Kidney glomerular epithelial cell (primary cell): ENCODE measurements at regions not wholly inside any gene's neighbourhood (a gene's known extent, or its start where the extent isn't known, plus 50 kb on each side); places are given as distances from the start of the nearest gene placed in this dataset.

Experiments
- DNase-seq: peaks from one replicate; lab custom pipeline; 2025; lab: John Stamatoyannopoulos, UW

DNA sequence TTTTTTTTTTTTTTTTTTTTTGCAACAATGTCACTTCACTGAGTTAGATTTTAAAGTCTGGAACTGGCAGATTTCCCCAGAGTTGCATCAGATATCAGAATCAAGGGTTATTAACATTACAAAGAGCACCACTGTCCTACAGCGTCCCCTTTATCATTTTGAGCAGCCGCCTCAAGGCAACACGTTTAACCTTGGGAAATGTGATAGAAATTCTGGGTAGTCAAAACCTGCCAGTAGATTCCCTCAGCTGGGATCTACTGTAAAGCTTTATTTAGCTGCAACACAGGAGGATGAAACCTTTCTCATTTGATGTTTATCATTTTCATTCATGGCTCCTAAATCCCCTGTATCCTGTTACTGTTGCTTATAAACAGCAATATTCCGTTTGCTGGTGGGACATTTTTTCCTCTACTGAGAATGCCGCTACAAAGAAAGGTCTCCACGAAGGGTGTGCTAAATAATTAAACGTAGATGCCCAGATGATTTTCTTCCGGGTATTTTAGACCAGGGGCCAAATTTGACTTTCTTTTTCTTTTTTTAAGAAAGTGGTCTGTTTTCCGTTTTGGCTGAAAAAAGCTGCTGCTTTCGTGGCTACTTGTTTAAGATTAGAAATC lies 436.1 kb upstream of the GOT2 start:
- no peak for DNase-seq

DNA sequence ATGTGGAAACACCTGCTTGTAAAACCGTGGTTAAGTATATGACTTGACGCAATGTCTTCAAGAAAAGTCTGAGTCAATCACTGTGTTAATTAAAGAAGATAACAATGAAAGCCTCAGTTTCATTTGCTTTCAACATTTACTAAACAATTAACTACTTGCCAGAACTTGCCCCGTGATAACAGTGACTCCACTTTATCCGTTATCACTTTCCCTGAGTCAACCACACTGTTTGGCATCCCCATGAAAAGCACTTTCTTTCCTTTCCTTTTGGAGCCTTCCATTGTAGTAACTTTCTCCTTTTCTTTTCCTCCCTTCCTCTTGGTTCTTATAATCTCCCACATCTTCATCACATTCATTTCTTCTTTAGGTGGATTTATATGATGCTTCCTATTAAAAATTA lies 435.1 kb upstream of the GOT2 start:
- no peak for DNase-seq

DNA sequence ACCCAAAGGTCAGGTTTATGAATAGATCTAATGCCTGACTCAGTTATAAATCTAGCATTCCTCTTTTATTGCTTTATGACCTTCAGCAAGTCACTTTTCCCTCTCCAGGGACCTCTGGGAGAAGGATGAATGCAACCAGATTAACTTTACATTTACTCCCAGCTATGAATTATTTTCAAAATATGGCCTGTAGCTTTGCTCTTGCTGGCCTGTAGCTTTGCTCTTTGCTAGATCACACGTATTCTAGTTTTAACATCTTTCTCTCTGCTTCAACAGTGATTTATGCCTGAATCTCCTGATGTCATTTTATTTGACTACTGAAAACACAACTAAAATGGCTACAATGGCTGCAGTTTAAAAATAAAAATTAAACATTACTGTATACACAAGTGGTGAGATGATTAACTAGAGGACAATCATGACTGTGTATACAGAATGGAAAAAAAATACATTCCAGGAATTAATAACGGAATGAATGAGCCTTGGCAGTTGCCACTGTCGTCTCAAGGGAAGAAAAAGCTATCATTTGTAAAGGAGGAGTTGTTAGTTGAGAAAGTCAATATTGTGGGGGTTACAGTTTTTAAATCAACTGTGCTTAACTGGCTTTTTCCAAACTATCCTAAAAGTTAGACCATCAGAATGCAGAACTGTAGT lies 434.5 kb upstream of the GOT2 start:
- DNase-seq, result no peak

DNA sequence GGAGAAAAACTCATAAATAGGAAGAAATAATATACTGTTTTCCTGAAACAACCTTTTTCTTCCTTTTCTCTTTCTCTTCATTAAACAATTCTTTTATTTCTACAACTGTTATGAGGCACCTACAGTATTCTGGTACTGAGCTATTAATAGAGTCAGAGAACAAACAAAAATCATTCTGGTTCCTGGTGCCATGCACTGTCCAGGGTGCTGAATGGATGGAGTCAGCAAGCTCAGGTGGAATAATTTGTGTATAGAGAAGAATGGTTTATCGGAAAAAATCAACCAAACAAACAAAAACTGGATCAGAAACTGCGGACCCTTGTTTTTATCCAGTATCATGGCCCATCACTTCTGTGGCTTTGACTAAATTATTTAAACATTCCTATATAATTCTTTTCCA lies 430.3 kb upstream of the GOT2 start:
- DNase-seq, result no peak

DNA sequence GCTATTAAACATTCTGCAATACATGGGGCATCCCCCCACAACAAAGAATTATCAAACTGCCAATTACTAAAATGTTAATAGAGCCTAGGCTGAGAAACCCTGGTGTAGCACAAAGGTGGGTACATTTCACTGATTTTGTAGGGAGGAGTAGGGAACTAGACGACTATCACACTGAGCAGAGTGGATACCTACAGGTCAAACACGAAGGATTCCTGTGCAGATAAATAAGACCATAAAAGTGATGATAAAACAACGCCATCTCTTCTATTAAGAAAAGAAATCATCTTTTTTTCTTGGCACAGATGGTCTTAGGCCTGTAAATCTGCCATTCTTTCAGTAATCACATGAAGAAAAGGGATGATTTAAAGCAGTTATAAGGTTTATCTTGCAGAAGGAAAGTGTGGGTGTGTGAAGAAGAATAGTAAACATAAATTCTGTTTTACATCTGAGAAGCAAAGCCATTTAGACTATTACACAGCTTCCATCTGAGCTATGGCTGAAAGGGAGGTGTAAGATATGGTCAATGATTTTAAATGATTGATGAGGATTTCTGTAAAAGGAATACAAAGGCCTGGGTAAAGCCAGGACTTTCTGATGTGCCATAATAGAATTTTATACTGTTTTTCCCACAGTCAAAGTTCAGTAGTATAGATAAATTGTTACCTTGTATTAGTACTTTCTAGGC lies 429.4 kb upstream of the GOT2 start:
- DNase-seq, result no peak

DNA sequence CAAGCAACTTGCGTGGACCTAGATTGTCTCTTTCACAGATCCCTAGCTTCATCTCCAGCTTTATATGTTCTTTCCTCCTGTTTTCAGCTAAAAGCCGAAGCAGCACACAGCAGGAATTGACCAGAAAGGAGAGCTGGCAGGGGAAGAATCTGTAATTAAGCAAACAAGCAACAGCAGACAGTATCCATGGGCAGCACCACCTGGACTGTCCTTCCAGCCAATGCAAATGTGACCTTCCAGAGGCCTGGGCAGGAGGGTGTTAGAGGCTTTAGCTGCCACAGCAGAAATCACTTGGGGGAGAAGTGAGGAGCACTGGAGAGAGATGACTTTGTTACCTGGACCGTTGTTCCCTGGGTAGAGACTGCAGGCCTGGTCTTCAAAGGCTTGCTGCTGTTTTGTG lies 427.6 kb upstream of the GOT2 start:
- DNase-seq, result no peak

DNA sequence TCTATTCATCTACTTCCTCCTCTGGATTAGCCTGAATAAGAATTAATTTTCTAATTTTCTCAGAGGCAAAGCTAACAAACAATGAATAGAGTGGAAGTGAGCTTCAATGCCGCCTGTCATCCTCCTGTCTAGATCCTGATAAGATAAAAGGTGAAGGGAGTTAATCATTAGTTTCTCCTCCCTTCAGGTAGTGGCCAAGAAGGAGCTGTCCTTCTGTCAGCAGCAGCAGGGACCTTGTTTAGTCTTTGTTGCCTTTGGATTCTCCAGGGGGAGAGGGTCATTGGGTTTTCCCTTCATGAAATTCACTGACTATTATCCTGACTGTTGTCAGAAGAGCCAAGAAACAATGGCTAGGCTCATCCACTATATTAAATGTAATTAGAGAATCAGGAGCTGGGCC lies 420.2 kb upstream of the GOT2 start:
- no peak for DNase-seq

DNA sequence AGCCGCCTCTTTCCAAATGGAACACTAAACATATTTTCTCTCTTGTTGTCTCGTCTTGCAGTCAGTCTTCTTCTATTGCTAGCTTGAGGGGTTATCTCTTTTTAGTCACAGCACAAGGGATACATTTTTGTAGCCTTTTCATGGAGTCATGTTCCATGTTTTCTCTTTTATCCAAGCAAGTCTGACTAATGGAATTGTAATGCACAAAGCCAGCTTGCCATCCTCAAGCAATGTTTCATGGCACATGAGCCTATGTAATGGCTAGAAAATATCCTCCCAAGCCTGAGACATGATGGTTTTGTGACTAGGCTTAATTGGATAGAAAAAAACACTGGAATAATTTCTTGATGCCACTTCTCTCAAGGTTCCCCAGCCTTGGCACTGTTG lies 414.6 kb upstream of the GOT2 start:
- no peak for DNase-seq

DNA sequence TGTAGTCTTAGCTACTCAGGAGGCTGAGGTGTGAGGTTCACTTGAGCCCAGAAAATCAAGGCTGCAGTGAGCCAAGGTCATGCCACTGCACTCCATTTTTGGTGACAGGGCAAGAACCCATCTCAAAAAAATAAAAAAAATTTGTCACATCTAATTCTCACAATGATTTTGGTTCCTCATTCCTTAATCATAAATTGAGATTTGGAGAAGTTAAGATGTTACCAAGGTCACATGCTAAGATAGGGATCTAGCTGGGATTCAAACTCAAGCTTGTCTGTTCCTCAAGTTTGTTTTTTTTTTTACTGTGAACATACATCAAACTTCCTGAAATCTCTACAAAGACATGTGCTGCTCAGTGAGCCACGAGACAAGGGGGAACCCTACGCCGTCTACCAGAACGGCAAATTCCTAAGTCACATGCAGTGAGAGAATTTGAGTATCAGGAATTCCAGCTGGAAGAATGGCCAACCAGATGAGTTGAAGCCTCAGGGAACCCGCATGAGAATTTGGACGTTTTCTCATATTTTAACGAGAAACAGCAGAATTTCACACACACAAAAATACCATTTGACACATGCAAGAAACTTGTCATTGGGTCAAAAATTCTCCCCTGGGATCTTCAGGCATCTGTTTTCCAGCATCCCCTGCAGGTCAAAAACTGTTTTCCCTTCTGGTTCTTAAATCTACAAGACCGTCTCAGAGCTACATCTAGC lies 414.1 kb upstream of the GOT2 start:
- DNase-seq, result no peak

DNA sequence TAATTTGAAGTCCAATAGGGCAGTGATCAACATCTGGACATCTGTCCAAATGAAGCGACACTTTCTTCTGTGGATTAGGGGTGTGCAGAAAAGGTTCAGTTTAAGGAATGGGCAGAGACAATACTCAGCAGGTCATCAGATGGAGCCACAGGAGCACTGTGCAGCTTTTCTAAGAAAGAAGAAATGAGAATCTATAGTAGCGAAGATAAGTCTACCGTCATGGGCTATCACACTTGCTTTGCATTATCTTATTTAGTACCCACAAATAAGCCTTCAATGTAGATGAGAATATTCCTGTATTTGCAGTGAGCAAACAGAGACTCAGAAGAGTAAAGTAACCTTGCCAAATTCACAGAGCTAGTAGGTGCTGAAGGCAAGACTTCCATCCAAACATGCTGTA lies 412.0 kb upstream of the GOT2 start:
- no peak for DNase-seq

DNA sequence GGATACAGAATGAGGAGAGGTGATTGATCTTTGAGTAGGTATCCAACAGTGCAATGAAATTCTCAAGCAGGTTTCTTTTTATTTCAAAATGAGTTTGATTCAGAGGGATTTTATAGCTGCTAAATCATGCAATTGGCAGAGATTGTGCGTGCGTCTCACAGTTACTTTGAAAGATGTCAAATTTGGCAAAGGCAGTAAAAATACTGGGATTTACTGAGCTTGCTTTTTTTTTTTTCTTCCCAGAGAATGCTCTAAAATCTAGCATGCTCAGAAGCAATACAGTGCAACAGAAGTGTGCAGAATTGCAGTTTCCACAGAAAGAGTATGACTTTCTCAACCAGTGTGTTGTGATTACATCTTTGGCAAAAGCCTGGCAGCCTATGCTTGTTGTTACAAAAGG lies 410.7 kb upstream of the GOT2 start:
- no peak for DNase-seq

DNA sequence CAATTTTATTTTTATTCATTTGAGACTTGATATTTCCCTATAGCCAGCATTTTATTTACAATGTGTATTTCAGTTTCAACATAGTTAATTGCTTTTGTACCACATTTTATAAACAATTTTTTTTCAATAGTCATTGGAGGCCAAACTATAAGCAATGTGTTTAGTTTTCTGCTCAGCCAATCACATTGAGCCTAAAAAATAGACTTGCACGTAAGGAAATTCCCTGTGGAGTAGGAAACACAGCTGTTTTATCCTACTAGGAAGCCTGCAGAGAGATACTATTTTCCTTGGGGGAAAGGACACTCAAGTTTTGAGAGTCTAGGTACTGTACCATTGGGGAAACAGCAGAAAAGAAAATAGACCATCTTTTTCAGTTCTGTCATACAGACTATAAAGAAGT lies 410.2 kb upstream of the GOT2 start:
- no peak for DNase-seq

DNA sequence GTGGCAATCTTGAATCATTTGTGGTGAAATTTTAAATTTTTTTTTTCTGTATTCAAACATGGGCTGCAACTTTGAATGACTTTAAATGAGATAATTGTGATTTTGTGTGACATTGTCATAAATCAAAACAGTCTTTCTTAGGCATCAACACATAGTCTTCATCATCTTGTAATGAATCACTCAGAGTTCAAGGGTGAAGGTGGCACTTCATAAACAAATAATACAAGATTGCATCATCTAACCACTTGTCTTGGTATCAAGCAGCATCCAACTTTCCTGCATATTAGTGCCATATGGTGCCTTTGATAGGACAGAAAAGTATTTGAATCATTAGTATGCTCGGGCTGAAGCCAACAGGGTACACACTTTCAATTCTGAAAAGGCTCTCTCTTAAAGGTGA lies 392.4 kb upstream of the GOT2 start:
- DNase-seq, result no peak

DNA sequence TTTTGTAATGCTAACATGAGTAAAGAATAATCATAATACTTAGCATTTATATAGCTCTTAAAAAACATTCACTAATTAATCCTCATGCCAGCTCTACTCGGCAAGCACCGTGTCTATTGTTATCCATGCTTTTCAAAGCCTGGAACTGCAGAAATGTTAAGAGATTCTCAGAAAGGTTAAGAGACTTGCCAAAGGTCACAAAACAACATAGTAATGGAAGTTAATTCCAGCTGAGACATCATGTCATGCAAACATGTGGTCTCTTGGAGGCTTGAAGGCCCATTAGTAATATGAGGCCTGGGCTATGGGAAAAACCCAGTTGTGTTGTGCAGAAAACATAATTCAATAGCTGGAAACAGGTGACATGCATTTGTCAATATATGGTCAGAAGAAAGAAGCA lies 389.9 kb upstream of the GOT2 start:
- no peak for DNase-seq

DNA sequence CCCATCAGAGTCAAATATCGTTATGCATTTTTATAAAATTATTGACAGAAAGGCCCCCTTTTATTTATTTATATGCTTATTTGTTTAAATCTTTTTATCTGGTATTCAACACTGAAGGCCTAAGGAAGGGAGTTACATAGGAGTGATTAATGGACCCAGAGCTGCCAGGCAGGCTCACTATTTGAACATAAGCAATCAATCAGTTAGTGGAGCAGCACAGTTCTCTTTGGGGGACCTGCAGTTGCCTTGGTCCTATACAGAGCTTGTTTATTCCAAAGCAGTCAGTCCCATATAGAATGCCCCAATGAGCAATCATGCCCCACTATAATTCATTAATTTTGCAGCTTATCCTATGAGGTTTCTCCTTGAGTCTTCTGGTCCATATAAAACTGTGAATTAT lies 389.4 kb upstream of the GOT2 start:
- no peak for DNase-seq

DNA sequence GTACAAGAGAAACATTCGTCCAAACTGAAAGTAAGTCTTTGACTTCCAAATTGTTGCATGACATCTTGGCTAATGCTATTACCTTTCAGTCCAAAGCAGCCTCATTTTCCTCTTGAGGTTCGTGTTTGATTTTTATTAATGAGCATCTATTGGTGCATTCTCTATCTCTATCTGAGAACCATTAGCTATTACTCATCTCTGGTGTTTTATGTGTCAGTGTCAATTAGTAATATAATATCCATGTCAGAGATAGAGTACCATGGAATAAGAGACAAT lies 388.1 kb upstream of the GOT2 start:
- no peak for DNase-seq

DNA sequence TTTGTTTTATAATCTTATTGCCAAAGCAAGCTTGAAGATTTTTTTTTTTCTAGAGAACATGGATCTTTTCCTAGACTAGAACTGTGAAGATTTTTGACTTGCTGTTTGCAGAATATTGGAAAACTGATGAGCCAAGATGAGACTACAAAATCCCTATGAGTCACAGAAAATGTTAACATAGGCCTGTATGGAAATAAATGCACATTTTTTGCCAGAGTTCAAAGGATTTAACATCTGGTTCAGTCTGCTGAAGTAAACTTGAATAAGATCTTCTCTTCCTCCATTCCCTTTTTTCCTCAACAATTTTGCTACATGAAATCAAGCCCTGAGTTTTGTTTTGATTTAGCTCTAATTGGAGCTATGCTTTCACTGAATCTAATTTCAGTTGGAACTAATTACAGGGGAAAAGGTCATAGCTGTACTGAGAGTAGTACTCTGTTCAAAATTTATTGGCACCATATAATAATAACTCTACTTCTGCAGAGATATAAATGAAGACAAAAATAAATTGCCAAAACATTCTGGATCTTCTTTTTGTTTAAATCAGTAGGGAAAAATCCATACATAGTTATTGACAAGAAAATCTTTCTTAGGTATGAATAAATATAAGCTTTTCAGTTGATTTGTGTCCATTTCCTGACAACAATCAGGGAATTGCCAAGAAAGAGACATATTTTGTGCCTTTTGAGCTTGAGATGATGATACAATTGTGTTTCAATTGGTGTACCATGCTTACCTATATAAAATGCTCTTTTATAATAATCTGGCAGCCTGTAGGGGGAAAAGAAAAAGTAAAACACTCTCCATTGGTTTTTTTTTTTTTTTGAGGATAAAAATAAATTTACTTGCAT lies 387.5 kb upstream of the GOT2 start:
- DNase-seq, result no peak

DNA sequence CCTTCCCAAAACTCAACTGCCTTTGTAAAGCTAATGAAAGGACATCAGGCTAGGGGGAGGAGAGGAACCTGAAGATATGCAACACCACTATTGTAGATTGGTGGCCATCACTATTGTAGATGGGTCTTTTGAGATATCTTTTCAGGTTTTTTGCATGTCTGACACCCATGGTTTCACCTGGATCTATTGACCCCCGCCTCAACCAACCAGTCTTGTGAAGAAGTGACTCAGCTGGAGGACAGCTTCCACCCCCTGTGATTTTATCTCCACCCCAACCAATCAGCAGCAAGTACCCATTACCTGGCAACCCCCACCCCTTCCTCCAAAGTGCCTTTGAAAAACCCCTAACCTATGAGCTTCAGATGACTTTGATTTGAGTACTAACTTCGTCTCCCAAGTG lies 382.6 kb upstream of the GOT2 start:
- no peak for DNase-seq

DNA sequence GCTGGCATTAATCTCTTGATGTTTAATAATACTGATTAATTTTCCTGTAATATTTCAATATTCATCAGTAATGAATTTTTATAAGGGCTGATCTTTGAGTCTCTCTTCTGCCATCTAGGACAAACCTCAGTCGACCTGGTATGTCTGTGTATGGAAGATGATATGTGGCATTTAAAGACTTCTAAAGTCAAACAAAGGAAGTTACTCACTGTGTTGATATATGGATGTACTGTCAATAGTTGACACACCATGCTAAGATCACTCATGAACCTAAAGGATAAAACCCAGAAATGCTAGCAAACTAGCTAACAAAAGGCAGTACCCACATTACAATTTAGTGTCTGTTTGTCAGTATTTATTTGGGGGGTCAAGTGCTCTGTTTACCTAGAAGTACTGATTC lies 380.7 kb upstream of the GOT2 start:
- DNase-seq, result no peak

DNA sequence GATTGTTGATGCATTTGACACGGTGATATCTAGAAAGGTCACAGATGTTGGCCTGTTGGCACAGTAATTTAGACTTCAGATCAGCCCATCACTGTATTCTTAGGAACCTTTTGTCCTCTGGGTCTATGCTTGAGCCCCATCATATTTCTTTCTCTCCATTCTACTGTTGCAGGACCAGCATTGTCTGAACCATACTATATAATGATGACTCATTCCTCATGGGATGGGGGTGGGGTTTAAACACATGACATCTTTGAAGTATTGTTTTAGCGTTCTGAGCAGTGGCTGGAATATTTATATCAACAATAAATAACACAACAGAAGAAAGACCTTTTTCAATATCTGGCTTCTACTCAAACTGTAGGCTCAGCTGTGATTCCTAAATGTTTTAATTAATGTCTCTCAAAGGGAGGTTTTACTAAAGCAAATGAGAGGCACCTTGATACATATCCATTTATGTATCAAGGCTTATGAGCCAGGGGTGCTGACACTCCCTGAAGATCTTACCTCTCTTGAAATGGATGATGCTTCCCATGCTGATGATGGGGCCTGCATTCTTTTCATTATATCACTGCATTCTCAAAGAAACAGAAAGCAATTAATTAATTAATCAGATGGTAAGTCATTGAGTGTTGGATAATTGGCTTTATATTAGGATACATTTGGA lies 379.0 kb upstream of the GOT2 start:
- DNase-seq, result no peak

DNA sequence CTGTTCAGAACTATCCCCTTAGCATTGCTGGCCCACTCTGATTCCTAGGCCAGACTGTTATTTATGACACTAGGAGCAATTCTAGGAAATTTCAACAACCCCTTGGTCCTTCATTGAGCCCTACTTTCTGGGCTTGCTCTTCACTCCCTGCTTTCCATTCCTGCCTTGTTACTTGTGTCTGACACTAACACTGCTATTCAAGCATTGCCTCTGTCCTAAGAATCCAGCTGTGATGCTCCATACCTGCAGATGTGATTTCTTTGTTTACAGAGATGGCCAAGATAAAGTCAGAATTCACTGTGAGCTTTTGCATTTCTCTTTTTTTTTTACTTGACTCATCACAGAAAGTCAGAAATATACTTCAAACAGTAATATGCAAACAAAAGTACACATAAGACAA lies 377.2 kb upstream of the GOT2 start:
- no peak for DNase-seq

DNA sequence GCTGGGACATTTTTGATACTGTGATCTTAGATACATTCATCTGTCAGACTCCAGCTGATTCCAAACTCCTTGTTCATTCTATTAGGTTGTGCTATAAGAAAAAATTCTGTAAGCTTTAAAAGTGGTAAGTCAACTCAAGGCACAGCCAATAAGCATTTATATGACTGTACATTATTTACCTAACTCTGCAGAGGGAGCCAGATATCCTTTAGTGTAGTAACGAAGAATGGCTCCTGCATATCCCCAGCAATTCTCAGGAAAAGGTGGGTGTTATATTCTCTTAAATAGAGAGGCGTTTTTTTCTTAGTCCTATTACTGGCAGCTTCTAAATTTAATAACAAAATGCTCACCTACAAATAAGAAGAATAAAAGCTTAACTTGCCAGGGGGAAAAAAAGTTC lies 374.3 kb upstream of the GOT2 start:
- DNase-seq, result no peak
